ENCODE measurements at regions not wholly inside any gene's neighbourhood (a gene's known extent, or its start where the extent isn't known, plus 50 kb on each side); places are given as distances from the start of the nearest gene placed in this dataset.

DNA sequence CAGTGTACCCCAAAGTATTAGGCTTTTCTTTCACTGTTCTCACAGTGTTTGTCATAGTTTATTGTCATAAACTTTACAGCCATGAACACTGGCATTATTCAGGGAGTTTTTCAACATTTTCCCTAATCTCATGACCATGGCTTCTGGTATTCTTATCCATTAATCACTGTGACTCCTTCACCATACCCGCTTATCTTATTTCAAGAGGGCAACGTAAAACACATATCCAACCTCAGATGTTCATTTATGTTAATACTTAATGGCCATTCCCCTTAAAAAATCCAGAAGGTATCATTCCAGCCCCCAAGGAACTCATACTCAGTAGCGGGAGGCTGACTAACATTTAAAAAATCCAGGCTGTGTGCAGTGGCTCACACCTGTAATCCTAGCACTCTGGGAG is 78.5 kb upstream of the RGS4 start:
- TF ChIP-seq CTCF (conservative IDR thresholded peaks at IDR 0.05; ENCODE audit: low read depth, low read length), result no peak
- TF ChIP-seq EZH2phosphoT487 (IDR thresholded peaks at IDR 0.05; ENCODE audit: borderline replicate concordance, low read length), result no peak

All from PC-3 (cell line).